H9 (cell line): ENCODE measurements at regions not wholly inside any gene's neighbourhood (a gene's known extent, or its start where the extent isn't known, plus 50 kb on each side); places are given as distances from the start of the nearest gene placed in this dataset.

Source experiments
- DNase-seq: peaks from one replicate; pipeline ENCODE4 v3.0.0-alpha.2; 2017
- H2AFZ ChIP-seq: one replicate; pipeline ENCODE4 v1.6.1; 2013; ENCODE audit warnings: mild to moderate bottlenecking, low read length, control low read depth, moderate library complexity
- H2AK5ac ChIP-seq: 2 replicates; pipeline ENCODE4 v1.6.1; 2013; ENCODE audit warnings: low read length, control low read depth, mixed read lengths; ENCODE audit not compliant: insufficient read length
- H2BK120ac ChIP-seq: one replicate; pipeline ENCODE4 v1.6.1; 2013; ENCODE audit warnings: low read depth, mild to moderate bottlenecking, low read length, control low read depth, inconsistent platforms; ENCODE audit not compliant: poor library complexity, severe bottlenecking
- H2BK12ac ChIP-seq: 2 replicates; pipeline ENCODE4 v1.6.1; 2013; ENCODE audit warnings: low read length, control low read depth, mixed read lengths, low read depth; ENCODE audit not compliant: insufficient read length
- H2BK15ac ChIP-seq: 2 replicates; pipeline ENCODE4 v1.6.1; 2013; ENCODE audit warnings: low read depth, low read length, control low read depth
- H2BK20ac ChIP-seq: one replicate; pipeline ENCODE4 v1.6.1; 2013; ENCODE audit warnings: low read depth, mild to moderate bottlenecking, low read length, control low read depth, inconsistent platforms; ENCODE audit not compliant: poor library complexity, severe bottlenecking
- H2BK5ac ChIP-seq: 2 replicates; pipeline ENCODE4 v1.6.1; 2013; ENCODE audit warnings: low read length, control low read depth, mixed read lengths; ENCODE audit not compliant: insufficient read length
- H3K14ac ChIP-seq: 2 replicates; pipeline ENCODE4 v1.6.1; 2013; ENCODE audit warnings: low read length, control low read depth; ENCODE audit not compliant: insufficient read depth
- H3K18ac ChIP-seq: 2 replicates; pipeline ENCODE4 v1.6.1; 2013; ENCODE audit warnings: low read depth, mild to moderate bottlenecking, mixed read lengths, low read length, control low read depth; ENCODE audit not compliant: insufficient read length
- H3K23ac ChIP-seq: 2 replicates; pipeline ENCODE4 v1.6.1; 2013; ENCODE audit warnings: low read length, control low read depth, mixed read lengths, low read depth; ENCODE audit not compliant: insufficient read length
- H3K23me2 ChIP-seq: 2 replicates; pipeline ENCODE4 v1.6.1; 2013; ENCODE audit warnings: low read depth, mild to moderate bottlenecking, mixed read lengths, low read length, control low read depth; ENCODE audit not compliant: insufficient read length, poor library complexity, severe bottlenecking
- H3K27ac ChIP-seq: 2 replicates; pipeline ENCODE4 v1.5.1; 2013; ENCODE audit warnings: low read length, control low read depth, mixed read lengths, low read depth; ENCODE audit not compliant: insufficient read length
- H3K27me3 ChIP-seq: 2 replicates; pipeline ENCODE4 v1.6.1; 2013; ENCODE audit warnings: low read length, control low read depth, inconsistent platforms; ENCODE audit not compliant: insufficient read depth
- H3K4ac ChIP-seq: 2 replicates; pipeline ENCODE4 v1.6.1; 2013; ENCODE audit warnings: low read depth, mild to moderate bottlenecking, control low read depth, inconsistent platforms, low read length, moderate library complexity
- H3K4me1 ChIP-seq: 2 replicates; pipeline ENCODE4 v1.6.1; 2013; ENCODE audit warnings: low read length, control low read depth, inconsistent platforms; ENCODE audit not compliant: insufficient read depth
- H3K4me2 ChIP-seq: 2 replicates; pipeline ENCODE4 v1.6.1; 2013; ENCODE audit warnings: low read length, control low read depth, mixed read lengths; ENCODE audit not compliant: insufficient read length, insufficient read depth
- H3K56ac ChIP-seq: 2 replicates; pipeline ENCODE4 v1.6.1; 2013; ENCODE audit warnings: low read depth, mild to moderate bottlenecking, mixed read lengths, low read length, control low read depth; ENCODE audit not compliant: insufficient read length
- H3K79me1 ChIP-seq: 2 replicates; pipeline ENCODE4 v1.6.1; 2013; ENCODE audit warnings: low read depth, mild to moderate bottlenecking, moderate library complexity, low read length, control low read depth, inconsistent platforms; ENCODE audit not compliant: insufficient read depth, poor library complexity, severe bottlenecking
- H3K79me2 ChIP-seq: 2 replicates; pipeline ENCODE4 v1.6.1; 2013; ENCODE audit warnings: low read length, control low read depth, inconsistent platforms; ENCODE audit not compliant: insufficient read depth
- H3K9ac ChIP-seq: 2 replicates; pipeline ENCODE4 v1.6.1; 2013; ENCODE audit warnings: low read length, control low read depth, mixed read lengths; ENCODE audit not compliant: insufficient read length; ENCODE audit errors: extremely low read depth
- H3K9me3 ChIP-seq: one replicate; pipeline ENCODE4 v1.6.1; 2013; ENCODE audit warnings: low read depth, low read length, inconsistent platforms; ENCODE audit not compliant: control insufficient read depth
- H3T11ph ChIP-seq: one replicate; pipeline ENCODE4 v1.6.1; 2013; ENCODE audit warnings: mild to moderate bottlenecking, low read length, control low read depth, inconsistent platforms
- H4K20me1 ChIP-seq: one replicate; pipeline ENCODE4 v1.6.1; 2013; ENCODE audit not compliant: control insufficient read depth, insufficient read length, insufficient read depth
- H4K5ac ChIP-seq: 2 replicates; pipeline ENCODE4 v1.6.1; 2013; ENCODE audit warnings: low read depth, mild to moderate bottlenecking, mixed read lengths, low read length, control low read depth; ENCODE audit not compliant: insufficient read length
- H4K8ac ChIP-seq: replicated peaks from 2 replicates; pipeline ENCODE4 v1.6.1; 2013; ENCODE audit warnings: low read length, control low read depth, mixed read lengths, low read depth; ENCODE audit not compliant: insufficient read length
- H4K91ac ChIP-seq: 2 replicates; pipeline ENCODE4 v1.6.1; 2013; ENCODE audit warnings: low read depth, mild to moderate bottlenecking, moderate library complexity, mixed read lengths, low read length, control low read depth; ENCODE audit not compliant: insufficient read length
- H3K27ac Mint-ChIP-seq, 3 experiments: 2 replicates in 2 of 3; 3 replicates in 1 of 3; pipeline ENCODE4 v1.8.0; 2020 to 2021; ENCODE audit warnings: mixed read lengths in 3 of 3, mild to moderate bottlenecking in 1 of 3, moderate library complexity in 1 of 3
- H3K27me3 Mint-ChIP-seq: 2 replicates; pipeline ENCODE4 v1.8.0; 2021; ENCODE audit warnings: low read depth, mild to moderate bottlenecking, moderate library complexity, mixed read lengths
- H3K36me3 Mint-ChIP-seq, 3 experiments: 2 replicates in 2 of 3; 3 replicates in 1 of 3; pipeline ENCODE4 v1.8.0; 2020 to 2021; ENCODE audit warnings: low read depth in 3 of 3, mixed read lengths in 3 of 3; ENCODE audit not compliant: insufficient read depth in 1 of 3
- H3K4me1 Mint-ChIP-seq, 2 experiments: 2 replicates each; pipeline ENCODE4 v1.8.0; 2020; ENCODE audit warnings: mixed read lengths in 2 of 2
- H3K4me3 Mint-ChIP-seq, 2 experiments: 2 replicates in 1 of 2; 3 replicates in 1 of 2; pipeline ENCODE4 v1.8.0; 2020 to 2021; ENCODE audit warnings: mild to moderate bottlenecking in 2 of 2, mixed read lengths in 2 of 2, moderate library complexity in 1 of 2
- H3K9me3 Mint-ChIP-seq, 2 experiments: 2 replicates in 1 of 2; 3 replicates in 1 of 2; pipeline ENCODE4 v1.8.0; 2020; ENCODE audit warnings: mild to moderate bottlenecking in 2 of 2, mixed read lengths in 2 of 2, moderate library complexity in 1 of 2
- WGBS: extraction: QIAGEN DNeasy Blood & Tissue Kit; methylation state at CpG from one replicate; pipeline ENCODE4 v1.1.7; 2013; ENCODE audit warnings: missing lambda C conversion rate, low lambda C conversion rate, mixed read lengths; ENCODE audit not compliant: insufficient read length; ENCODE audit errors: extremely low coverage; 5-methylcytosine and 5-hydroxymethylcytosine counted together
- TF ChIP-seq, protein P1 (sequence below): fragments of 200-600 bp; sonication (generic); conservative IDR thresholded peaks from 3 replicates; pipeline ENCODE4 v1.8.0; 2021; ENCODE audit warnings: antibody characterized with exemption, mild to moderate bottlenecking

DNA sequence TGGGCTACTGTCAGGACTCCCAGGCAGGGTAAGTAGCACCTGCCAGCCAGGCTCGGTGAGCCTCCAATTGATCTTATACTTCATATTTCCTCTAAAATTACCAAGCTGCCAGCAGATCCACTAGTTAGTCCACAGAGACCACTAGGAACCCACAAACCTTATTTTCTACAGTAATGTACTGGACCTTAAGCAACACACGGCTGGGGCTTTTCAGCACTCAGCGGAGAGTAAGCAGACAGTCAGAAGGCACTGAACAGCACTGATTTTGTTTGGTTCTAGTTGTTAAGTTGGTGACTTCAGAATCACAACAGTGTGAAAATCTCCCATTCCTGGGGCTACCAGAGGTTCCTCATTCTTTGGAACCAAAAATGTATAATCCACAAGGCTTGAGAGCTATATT is 56.1 kb downstream of the MRPL57 start:
- Histone ChIP-seq H4K91ac (no peak overlapping the region), H2BK15ac (no peak overlapping the region), H3K4ac (no peak overlapping the region), H3K14ac (no peak overlapping the region), H3K18ac (no peak overlapping the region), H2AFZ (no peak overlapping the region), H3K27me3 (no peaks in the 10 kb centered on the region), H2AK5ac (no peak overlapping the region), H3K27ac (no peak overlapping the region), H3K23me2 (no peaks in the 10 kb centered on the region), H3K4me2 (no peak overlapping the region), H2BK12ac (no peak overlapping the region), H3K79me1 (no peaks in the 10 kb centered on the region), H3K9me3 (no peaks in the 10 kb centered on the region), H4K8ac (no peak overlapping the region), H2BK5ac (no peak overlapping the region), H2BK20ac (no peak overlapping the region), H3K9ac (no peak overlapping the region), H3K4me1 (no peaks in the 10 kb centered on the region), H2BK120ac (no peak overlapping the region), H3K79me2 (no peaks in the 10 kb centered on the region), H4K5ac (no peak overlapping the region), H3K23ac (no peak overlapping the region), H4K20me1 (no peaks in the 10 kb centered on the region), H3T11ph (no peak overlapping the region), H3K56ac (no peak overlapping the region)
- Mint-ChIP-seq H3K9me3 (peaks cover 0 to 1% of the 10 kb centered on the region in 2 experiments; a peak in 1 of 5 replicates), H3K27ac (no peak overlapping the region), H3K36me3 (peaks cover 0 to 2% (median 0%) of the 10 kb centered on the region in 3 experiments; a peak in 1 of 7 replicates), H3K4me3 (no peak overlapping the region), H3K27me3 (no peaks in the 10 kb centered on the region), H3K4me1 (peaks cover 4 to 13% of the 10 kb centered on the region in 2 experiments)
- DNase-seq = no peak
- TF ChIP-seq, protein P1, sequence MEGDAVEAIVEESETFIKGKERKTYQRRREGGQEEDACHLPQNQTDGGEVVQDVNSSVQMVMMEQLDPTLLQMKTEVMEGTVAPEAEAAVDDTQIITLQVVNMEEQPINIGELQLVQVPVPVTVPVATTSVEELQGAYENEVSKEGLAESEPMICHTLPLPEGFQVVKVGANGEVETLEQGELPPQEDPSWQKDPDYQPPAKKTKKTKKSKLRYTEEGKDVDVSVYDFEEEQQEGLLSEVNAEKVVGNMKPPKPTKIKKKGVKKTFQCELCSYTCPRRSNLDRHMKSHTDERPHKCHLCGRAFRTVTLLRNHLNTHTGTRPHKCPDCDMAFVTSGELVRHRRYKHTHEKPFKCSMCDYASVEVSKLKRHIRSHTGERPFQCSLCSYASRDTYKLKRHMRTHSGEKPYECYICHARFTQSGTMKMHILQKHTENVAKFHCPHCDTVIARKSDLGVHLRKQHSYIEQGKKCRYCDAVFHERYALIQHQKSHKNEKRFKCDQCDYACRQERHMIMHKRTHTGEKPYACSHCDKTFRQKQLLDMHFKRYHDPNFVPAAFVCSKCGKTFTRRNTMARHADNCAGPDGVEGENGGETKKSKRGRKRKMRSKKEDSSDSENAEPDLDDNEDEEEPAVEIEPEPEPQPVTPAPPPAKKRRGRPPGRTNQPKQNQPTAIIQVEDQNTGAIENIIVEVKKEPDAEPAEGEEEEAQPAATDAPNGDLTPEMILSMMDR = no peak
- WGBS = no CpG with 5 or more reads among the region's 3 CpGs
